ENCODE measurements at regions not wholly inside any gene's neighbourhood (a gene's known extent, or its start where the extent isn't known, plus 50 kb on each side); places are given as distances from the start of the nearest gene placed in this dataset.

GRCh38 chr3:145798696-145799537 is 362.1 kb downstream of the PLOD2 start:
- Mint-ChIP-seq H3K27ac (peak overlapping the region in 1 of 3 experiments; percentile 5), H3K4me1 (peaks cover 21% of the 10 kb centered on the region), H3K4me3 (no peak overlapping the region), H3K36me3 (ENCODE audit: low read depth) (no peaks in the 10 kb centered on the region), H3K27me3 (ENCODE audit: low read depth) (no peaks in the 10 kb centered on the region), H3K9me3 (peaks cover 15% of the 10 kb centered on the region)
- TF ChIP-seq CTCF (IDR thresholded peaks at IDR 0.05; ENCODE audit: unreplicated experiment in 3 of 3) = no peak

- no peak for TF ChIP-seq CTCF (IDR thresholded peaks at IDR 0.05; ENCODE audit: unreplicated experiment in 3 of 3)
- H3K36me3 Mint-ChIP-seq (ENCODE audit: low read depth) = no peaks in the 10 kb centered on the region
- H3K4me1 Mint-ChIP-seq = peaks cover 21% of the 10 kb centered on the region
- no peak overlapping the region for H3K27ac Mint-ChIP-seq
- no peak overlapping the region for H3K4me3 Mint-ChIP-seq
- H3K9me3 Mint-ChIP-seq = no peaks in the 10 kb centered on the region
- H3K27me3 Mint-ChIP-seq (ENCODE audit: low read depth) = no peaks in the 10 kb centered on the region
Measured at GRCh38 chr3:145801696-145802095, 359.3 kb downstream of the PLOD2 start.

GRCh38 chr3:145807990-145808389 is 353.0 kb downstream of the PLOD2 start:
- no peaks in the 10 kb centered on the region for H3K27me3 Mint-ChIP-seq (ENCODE audit: low read depth)
- no peak overlapping the region for H3K27ac Mint-ChIP-seq
- H3K4me3 Mint-ChIP-seq = no peak overlapping the region
- H3K4me1 Mint-ChIP-seq = peaks cover 12% of the 10 kb centered on the region
- no peaks in the 10 kb centered on the region for H3K9me3 Mint-ChIP-seq
- no peaks in the 10 kb centered on the region for H3K36me3 Mint-ChIP-seq (ENCODE audit: low read depth)
- TF ChIP-seq CTCF (IDR thresholded peaks at IDR 0.05; ENCODE audit: unreplicated experiment in 3 of 3) = peak; percentile 23 to 48 (median 39)

GRCh38 chr3:145812391-145812790 is 348.6 kb downstream of the PLOD2 start:
- no peak overlapping the region for H3K4me3 Mint-ChIP-seq
- H3K4me1 Mint-ChIP-seq = peaks cover 12% of the 10 kb centered on the region
- no peak for TF ChIP-seq CTCF (IDR thresholded peaks at IDR 0.05; ENCODE audit: unreplicated experiment in 3 of 3)
- H3K9me3 Mint-ChIP-seq = no peaks in the 10 kb centered on the region
- no peak overlapping the region for H3K27ac Mint-ChIP-seq
- no peaks in the 10 kb centered on the region for H3K36me3 Mint-ChIP-seq (ENCODE audit: low read depth)
- no peaks in the 10 kb centered on the region for H3K27me3 Mint-ChIP-seq (ENCODE audit: low read depth)

- Mint-ChIP-seq H3K4me3 (no peak overlapping the region), H3K27me3 (ENCODE audit: low read depth) (no peaks in the 10 kb centered on the region), H3K36me3 (ENCODE audit: low read depth) (no peaks in the 10 kb centered on the region), H3K4me1 (no peaks in the 10 kb centered on the region), H3K27ac (no peak overlapping the region), H3K9me3 (no peaks in the 10 kb centered on the region)
- TF ChIP-seq CTCF (IDR thresholded peaks at IDR 0.05; ENCODE audit: unreplicated experiment in 3 of 3) = no peak
Measured at GRCh38 chr3:145815707-145816413, 345.1 kb downstream of the PLOD2 start.
